ENCODE measurements at regions not wholly inside any gene's neighbourhood (a gene's known extent, or its start where the extent isn't known, plus 50 kb on each side); places are given as distances from the start of the nearest gene placed in this dataset.

GRCh38 chr2:81334046-81334445 lies 1029.5 kb upstream of the LRRTM1 start:
- TF ChIP-seq CTCF (conservative IDR thresholded peaks at IDR 0.05; ENCODE audit: low read length) (no peak), EZH2phosphoT487 (IDR thresholded peaks at IDR 0.05; ENCODE audit: borderline replicate concordance) (no peak)

Measured in Loucy (cell line).